ENCODE measurements at regions not wholly inside any gene's neighbourhood (a gene's known extent, or its start where the extent isn't known, plus 50 kb on each side); places are given as distances from the start of the nearest gene placed in this dataset.

GRCh38 chr4:57865264-57865663, 755.1 kb upstream of the IGFBP7 start (continued):
- TF ChIP-seq, protein P1, sequence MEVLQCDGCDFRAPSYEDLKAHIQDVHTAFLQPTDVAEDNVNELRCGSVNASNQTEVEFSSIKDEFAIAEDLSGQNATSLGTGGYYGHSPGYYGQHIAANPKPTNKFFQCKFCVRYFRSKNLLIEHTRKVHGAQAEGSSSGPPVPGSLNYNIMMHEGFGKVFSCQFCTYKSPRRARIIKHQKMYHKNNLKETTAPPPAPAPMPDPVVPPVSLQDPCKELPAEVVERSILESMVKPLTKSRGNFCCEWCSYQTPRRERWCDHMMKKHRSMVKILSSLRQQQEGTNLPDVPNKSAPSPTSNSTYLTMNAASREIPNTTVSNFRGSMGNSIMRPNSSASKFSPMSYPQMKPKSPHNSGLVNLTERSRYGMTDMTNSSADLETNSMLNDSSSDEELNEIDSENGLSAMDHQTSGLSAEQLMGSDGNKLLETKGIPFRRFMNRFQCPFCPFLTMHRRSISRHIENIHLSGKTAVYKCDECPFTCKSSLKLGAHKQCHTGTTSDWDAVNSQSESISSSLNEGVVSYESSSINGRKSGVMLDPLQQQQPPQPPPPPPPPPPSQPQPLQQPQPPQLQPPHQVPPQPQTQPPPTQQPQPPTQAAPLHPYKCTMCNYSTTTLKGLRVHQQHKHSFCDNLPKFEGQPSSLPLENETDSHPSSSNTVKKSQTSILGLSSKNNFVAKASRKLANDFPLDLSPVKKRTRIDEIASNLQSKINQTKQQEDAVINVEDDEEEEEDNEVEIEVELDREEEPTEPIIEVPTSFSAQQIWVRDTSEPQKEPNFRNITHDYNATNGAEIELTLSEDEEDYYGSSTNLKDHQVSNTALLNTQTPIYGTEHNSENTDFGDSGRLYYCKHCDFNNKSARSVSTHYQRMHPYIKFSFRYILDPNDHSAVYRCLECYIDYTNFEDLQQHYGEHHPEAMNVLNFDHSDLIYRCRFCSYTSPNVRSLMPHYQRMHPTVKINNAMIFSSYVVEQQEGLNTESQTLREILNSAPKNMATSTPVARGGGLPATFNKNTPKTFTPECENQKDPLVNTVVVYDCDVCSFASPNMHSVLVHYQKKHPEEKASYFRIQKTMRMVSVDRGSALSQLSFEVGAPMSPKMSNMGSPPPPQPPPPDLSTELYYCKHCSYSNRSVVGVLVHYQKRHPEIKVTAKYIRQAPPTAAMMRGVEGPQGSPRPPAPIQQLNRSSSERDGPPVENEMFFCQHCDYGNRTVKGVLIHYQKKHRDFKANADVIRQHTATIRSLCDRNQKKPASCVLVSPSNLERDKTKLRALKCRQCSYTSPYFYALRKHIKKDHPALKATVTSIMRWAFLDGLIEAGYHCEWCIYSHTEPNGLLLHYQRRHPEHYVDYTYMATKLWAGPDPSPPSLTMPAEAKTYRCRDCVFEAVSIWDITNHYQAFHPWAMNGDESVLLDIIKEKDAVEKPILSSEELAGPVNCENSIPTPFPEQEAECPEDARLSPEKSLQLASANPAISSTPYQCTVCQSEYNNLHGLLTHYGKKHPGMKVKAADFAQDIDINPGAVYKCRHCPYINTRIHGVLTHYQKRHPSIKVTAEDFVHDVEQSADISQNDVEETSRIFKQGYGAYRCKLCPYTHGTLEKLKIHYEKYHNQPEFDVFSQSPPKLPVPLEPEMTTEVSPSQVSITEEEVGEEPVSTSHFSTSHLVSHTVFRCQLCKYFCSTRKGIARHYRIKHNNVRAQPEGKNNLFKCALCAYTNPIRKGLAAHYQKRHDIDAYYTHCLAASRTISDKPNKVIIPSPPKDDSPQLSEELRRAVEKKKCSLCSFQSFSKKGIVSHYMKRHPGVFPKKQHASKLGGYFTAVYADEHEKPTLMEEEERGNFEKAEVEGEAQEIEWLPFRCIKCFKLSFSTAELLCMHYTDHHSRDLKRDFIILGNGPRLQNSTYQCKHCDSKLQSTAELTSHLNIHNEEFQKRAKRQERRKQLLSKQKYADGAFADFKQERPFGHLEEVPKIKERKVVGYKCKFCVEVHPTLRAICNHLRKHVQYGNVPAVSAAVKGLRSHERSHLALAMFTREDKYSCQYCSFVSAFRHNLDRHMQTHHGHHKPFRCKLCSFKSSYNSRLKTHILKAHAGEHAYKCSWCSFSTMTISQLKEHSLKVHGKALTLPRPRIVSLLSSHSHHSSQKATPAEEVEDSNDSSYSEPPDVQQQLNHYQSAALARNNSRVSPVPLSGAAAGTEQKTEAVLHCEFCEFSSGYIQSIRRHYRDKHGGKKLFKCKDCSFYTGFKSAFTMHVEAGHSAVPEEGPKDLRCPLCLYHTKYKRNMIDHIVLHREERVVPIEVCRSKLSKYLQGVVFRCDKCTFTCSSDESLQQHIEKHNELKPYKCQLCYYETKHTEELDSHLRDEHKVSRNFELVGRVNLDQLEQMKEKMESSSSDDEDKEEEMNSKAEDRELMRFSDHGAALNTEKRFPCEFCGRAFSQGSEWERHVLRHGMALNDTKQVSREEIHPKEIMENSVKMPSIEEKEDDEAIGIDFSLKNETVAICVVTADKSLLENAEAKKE (CRISPR knock-in tag; IDR thresholded peaks at IDR 0.05): no peak

- DNase-seq (ENCODE audit: low spot score): no peak
- Mint-ChIP-seq H3K9me3 (no peaks in the 10 kb centered on the region), H3K27ac (no peak overlapping the region), H3K4me1 (no peaks in the 10 kb centered on the region), H3K4me3 (no peak overlapping the region), H3K27me3 (ENCODE audit: insufficient read depth, low read depth, poor library complexity) (no peaks in the 10 kb centered on the region), H3K36me3 (ENCODE audit: low read depth) (no peaks in the 10 kb centered on the region)
- ATAC-seq: no peak
- Histone ChIP-seq H3K36me3 (ENCODE audit: insufficient read depth) (no peaks in the 10 kb centered on the region), H2AFZ (no peak overlapping the region), H3K4me3 (no peak overlapping the region), H3K9me2 (ENCODE audit: insufficient read depth) (0 out of 2 replicates have a peak, but pooled peaks cover 4% of the 10 kb centered on the region), H3F3A (replicated peaks; ENCODE audit: low read depth) (no peaks in the 10 kb centered on the region), H3K27ac (ENCODE audit: low read depth) (no peak overlapping the region), H3K79me2 (replicated peaks; ENCODE audit: insufficient read depth) (no peaks in the 10 kb centered on the region), H4K20me1 (replicated peaks; ENCODE audit: insufficient read depth) (no peaks in the 10 kb centered on the region), H3K4me1 (ENCODE audit: insufficient read depth) (no peaks in the 10 kb centered on the region), H3K4me2 (no peak overlapping the region), H3K27me3 (ENCODE audit: insufficient read depth) (no peaks in the 10 kb centered on the region)
- TF ChIP-seq CREB1 (CRISPR knock-in tag; IDR thresholded peaks at IDR 0.05; ENCODE audit: low read depth) (no peak), POLR2AphosphoS5 (IDR thresholded peaks at IDR 0.05; ENCODE audit: low read depth) (no peak), EZH2phosphoT487 (IDR thresholded peaks at IDR 0.05; ENCODE audit: unreplicated experiment) (no peak), ZNF114 (CRISPR knock-in tag; IDR thresholded peaks at IDR 0.05) (no peak), ZNF331 (CRISPR knock-in tag; IDR thresholded peaks at IDR 0.05; ENCODE audit: low read depth) (no peak), NANOG (IDR thresholded peaks at IDR 0.05; ENCODE audit: borderline replicate concordance) (no peak)
- TF ChIP-seq, protein P2, sequence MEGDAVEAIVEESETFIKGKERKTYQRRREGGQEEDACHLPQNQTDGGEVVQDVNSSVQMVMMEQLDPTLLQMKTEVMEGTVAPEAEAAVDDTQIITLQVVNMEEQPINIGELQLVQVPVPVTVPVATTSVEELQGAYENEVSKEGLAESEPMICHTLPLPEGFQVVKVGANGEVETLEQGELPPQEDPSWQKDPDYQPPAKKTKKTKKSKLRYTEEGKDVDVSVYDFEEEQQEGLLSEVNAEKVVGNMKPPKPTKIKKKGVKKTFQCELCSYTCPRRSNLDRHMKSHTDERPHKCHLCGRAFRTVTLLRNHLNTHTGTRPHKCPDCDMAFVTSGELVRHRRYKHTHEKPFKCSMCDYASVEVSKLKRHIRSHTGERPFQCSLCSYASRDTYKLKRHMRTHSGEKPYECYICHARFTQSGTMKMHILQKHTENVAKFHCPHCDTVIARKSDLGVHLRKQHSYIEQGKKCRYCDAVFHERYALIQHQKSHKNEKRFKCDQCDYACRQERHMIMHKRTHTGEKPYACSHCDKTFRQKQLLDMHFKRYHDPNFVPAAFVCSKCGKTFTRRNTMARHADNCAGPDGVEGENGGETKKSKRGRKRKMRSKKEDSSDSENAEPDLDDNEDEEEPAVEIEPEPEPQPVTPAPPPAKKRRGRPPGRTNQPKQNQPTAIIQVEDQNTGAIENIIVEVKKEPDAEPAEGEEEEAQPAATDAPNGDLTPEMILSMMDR (conservative IDR thresholded peaks at IDR 0.05; ENCODE audit: low read depth in 2 of 2): no peak
- TF ChIP-seq, protein P1 (CRISPR knock-in tag; IDR thresholded peaks at IDR 0.05): no peak
Observed at GRCh38 chr4:57854748-57855147, 744.6 kb upstream of the IGFBP7 start.

Measured in GM23338 (cell line).